GM03348 (cell line): ENCODE measurements at regions not wholly inside any gene's neighbourhood (a gene's known extent, or its start where the extent isn't known, plus 50 kb on each side); places are given as distances from the start of the nearest gene placed in this dataset.
"Not testable (repeated sequence)": the region's sequence is repeated elsewhere in the genome, so short reads cannot be mapped to it uniquely, and the experiment has no call there.

ENCODE experiments used
- DNase-seq: peaks from one replicate; pipeline ENCODE4 v3.0.0; 2012; ENCODE audit warnings: low spot score

DNA sequence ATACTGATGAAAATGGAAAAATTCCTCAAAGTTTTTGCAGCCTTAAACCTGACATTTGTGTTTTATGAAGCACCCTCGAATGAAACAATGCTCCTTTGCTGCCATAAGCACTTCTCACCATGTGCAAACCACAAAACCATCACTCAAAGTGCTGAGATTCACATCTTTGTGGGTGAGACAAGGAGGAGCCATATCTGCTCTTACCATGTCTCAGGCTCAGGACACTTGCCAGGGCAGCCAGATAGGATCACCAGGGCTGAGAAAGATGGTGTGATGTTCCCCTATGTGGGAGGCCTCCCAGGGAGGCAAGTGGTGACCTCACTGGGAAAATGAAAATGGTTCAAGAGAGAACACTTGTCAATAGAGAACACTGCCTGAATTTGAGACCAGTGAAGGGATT, 120.4 kb downstream of the CCDC34 start:
- DNase-seq: peak; percentile 70

DNA sequence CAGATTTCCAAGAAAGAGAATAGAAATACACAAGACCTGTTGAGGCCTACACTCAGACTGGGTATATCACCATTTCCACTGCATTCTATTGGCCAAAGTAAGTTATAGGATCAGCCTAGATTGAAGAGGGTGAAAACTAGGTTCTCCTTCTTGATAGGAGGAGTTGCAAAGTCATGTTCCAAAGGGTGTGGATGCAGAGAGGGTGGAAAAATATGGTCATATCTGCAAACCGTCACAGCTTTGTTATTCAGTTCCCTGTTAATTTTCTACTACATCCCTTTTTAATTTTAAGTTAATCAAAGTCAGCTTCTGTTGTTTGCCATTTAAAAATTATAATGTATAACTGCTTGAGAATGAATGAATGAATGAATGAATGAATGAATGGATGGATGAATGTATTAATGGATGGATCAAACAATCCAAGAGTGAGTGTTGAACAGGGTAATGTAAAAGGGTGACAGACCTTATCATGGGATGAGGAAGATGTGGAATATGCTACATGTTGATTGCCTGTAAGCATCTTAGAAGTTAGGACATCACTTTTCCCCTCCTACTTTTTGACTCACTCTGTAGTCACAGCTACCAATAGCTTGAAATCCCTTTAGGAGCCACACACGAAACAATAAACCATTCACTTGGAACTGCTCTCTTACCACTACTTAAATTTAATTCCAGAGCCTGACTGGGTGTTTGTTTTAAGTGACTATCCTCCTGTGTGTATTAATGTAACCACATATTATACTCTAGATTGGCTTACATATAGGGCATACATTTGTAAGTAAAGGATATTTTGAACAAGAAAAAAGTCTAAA, 121.5 kb downstream of the CCDC34 start:
- DNase-seq: peak; percentile 65

DNA sequence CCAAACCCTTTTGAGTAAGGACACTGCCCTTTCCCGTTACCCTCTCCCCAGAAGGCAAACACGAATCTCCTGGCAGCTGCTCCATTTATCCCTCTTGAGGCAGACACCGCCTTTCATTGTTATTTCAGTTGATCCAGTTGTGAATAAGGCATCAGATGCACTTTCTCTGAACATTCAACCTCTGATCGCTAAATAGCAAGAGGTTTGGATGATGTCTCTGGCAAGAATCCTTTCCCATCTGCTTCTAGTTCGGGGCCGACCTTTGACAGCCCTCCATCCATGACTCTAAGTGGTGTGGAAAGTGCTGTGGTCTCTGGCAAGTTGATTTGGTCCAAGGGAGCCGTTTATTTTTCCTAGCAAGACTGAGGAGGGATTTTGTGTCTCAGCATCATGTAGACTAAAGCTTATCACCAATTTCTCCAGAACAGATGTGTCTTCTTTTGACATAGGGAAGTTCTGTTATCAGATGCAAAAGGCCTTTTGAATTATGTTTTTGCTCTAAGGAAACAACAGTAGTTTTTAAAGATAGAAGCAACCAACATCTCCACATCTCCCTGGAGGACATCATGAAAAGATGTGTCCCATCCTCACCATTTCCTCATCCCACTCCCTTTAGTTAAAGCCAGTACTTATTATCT, 123.6 kb downstream of the CCDC34 start:
- DNase-seq: peak; percentile 37

DNA sequence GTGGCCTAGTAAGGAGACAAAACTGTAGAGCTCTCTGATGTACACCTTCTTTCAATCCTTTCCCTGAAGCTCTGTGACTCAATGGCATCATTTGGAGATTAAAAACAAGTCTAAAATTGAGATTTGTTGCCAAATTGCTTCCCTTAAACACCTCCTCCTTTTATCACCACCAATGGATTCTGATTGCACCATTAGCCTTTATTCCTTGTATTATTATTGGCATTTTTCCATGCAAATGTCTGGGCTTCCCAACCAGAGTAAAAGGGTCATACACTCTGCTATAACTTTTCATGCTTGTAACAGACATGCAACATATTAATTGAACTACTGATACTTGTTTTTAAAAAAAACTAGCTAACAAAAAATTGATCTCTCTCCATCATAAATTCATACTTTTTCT, 124.2 kb downstream of the CCDC34 start:
- DNase-seq: no peak

DNA sequence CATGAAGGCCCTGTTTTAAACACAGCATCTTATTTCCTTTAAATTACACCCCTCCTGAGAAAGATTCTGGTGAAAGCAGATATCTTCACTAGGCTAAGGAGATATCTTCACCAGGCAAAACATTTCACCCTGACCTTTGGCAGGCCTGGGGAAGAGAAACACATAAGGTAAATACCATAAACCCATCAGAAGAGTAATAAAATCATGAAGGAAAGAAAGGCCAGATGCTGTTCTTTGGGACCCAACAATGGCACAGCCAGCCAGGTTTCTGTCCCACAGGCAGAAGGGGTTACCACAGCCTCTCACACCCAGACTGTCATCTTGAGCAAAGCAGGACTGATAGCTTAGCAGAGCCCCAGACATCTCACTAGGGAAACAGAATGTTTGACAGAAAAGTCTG, 125.4 kb downstream of the CCDC34 start:
- DNase-seq: no peak

DNA sequence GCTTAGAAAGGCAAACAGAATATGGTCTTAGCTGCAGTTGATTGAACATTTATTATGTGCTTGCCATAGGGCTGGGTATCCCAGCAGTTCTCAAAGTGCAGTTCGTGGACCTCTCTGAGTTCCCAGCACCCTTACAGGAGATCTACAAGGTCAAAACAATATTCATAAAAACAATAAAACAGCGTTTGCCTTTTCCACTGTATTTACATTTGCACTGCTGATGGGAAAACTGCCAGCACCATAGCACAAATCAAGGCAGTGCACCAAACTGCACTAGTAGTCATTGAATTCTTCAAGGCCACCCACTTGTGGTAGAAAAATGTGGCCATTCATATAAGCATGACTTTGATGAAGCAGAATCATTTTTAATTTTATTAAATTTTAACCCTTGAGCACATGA, 128.1 kb downstream of the CCDC34 start:
- DNase-seq: no peak

DNA sequence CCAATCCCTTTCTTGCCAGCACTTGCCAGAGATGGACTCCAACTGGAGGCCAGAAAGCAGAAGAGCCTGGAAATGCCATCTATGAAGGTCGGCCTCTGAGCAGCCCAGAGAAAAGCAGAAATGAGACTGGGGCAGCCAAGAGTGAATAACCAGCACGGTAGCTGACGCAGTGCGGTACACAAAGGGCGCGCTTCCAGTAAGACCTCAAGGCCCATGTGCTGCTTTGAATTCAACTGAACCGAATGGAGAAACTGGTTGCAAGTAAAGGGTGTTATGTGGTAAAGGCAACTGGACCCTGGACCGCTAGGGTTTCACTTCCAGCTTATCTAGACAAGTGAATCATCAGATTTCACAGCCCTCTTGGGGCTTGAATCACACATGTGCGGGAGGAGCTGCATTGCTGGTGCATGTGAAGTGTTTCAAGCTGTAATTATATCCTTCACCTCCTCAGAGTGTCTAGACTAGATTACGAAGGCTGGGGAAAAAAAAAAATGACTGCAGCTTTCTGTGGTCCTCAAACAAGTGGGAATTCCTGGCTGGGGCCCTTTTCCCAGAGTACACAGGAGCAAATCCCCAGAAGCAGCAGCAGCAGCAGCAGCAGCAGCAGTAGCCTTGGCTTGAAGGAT, 128.9 kb downstream of the CCDC34 start:
- peak; percentile 88 for DNase-seq

DNA sequence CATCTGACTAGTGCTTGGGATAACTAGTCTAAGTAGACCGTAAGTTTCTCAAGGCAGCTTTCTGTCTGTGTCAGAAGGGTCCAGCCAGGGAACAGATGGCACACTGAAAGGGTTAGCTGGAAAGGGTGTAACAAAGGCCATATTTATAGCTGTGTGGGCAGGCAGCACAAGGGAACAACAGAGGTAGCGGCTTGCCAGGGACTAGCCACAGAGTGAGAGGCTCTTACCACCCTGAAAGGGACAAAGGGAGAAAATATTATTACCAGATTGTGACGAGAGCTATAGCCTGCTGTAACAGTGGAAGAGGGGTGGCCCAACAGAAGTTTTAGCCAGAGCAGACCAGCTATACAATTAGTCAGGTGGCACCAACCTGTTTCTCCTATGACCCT, 129.4 kb downstream of the CCDC34 start:
- peak; percentile 21 for DNase-seq

DNA sequence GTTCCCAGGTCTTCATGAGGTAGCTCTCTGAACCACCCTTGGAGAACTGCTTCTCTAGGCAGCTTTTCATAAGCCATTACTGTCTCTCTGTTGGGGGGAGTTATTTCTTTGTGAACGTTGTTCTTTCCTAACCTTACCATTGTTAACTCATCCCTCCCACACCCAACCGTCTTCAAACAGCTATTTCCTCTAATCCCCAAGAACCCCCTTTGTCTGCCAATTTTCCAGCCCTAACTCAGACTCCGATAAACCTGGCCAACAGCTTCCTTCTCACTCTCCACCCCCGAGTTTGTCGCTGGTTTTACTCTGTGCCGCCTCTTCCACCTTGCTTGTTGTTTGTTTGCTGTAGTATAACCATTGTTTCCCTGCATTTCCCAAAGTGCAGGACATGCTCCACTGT, 131.5 kb downstream of the CCDC34 start:
- no peak for DNase-seq

DNA sequence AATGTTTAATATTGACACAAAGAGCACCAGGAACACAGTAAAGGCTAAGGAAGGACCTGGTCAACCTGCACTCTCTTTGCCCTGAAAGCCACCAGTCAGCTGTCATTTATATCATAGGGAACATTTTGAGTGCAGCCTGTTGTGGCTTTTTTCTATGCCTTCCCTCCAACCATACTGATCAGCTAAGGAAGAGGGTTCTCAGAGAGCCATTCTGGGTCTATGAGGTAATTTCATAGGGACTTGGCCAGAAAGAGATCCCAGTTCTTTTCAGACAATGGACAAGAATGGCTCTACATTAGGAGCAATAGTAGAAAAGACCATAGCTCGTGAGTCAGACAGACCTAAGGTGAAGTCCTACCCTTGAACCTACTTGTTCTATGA, 132.8 kb downstream of the CCDC34 start:
- DNase-seq: no peak

DNA sequence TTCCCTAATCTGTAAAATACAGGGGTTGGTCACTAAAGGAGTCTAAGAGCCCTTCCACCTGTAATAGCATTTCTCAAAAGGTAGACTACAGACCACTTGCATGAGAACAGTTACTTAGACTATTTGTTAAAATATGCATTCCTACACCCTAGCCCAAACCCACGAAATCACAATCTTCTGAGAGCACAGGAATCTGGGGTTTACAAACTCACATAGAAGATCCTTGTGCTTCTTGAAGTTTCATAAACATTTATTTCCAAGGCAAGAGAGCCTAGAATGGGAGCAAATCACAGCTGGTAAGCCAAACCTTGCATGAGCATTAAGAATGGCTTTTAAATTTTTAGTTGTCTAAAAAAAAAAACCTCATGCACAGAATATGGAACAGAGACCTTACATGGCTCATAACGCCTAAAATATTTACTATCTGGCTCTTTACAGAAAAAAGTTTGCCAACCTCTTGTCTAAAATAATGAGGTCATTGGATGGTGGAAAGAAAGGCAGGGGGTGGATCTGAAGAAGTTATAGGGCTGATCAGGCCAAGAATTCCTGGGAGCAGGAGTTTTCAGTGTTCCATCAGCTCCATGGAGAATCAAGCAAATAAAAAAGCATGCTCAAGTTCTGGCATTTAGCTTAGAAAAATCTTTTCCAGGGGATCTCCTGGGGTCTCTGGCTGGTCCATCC, 133.4 kb downstream of the CCDC34 start:
- peak; percentile 46 for DNase-seq

DNA sequence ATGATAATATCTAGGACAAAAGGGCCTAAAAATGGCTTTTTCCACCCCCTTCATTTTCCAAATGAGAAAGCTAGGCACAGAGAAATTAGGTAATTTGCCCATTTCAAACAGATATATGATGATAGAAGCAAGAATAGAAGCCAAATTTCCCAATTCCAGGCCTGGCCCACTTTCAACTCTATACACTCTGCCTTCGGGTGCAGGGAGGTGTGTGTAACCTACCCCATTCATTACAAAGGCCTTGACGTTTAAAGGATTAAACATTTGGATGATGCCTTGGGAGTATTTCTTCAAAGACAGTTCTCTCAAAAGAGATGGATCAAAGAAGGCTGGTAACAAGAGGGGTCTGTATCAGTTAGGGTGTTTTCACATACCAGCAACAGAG, 134.1 kb downstream of the CCDC34 start:
- DNase-seq: no peak

DNA sequence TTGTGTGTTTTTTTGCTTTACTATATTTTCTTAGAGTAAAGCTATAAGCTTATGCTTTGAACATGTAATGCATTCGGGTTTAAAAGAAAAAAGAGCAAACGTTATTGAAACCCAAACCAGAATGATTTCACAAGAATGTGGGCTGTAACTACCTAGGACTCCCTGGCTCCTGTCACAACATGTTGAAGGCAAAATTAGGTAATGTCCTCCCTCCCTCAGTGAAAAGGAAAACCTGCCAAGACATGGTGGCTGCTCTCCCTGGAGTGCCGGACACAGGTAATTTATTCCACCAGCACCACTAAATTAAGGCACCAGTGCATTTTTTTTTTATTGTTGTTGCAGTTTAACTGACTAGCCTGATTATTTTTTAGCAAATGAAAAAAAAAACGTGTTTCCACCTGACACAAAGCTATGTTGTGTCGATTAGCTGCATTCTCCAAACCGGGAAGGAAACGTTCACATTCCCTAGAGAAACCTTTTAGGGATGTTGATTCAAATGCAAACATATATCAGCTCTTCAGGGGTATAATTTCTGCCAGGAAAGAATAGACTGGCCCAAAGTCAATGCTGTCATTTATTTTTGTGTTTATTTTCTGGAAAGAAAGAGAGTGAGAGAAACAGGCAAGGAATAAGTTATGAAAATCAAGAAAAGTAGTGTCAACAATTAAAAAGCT, 134.6 kb downstream of the CCDC34 start:
- DNase-seq: no peak

DNA sequence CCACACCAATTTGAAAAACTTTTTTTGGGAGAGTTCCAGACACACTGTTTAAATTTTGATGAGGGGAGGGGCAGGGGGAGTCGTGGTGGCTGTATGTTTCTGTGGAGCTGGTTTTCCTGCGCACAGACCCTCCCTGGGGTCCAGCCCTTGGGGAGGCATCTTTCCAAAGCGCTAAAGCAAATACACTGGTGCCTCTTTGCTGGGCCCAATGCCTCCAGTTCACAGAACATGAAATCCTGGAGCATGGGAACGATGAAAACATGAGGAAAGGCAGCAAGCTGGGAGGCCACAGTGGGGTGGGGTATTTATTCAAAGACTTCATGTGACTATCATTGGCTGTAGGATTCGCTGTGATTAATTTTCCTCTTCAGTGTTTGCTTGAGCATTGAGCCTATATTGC, 135.3 kb downstream of the CCDC34 start:
- no peak for DNase-seq

DNA sequence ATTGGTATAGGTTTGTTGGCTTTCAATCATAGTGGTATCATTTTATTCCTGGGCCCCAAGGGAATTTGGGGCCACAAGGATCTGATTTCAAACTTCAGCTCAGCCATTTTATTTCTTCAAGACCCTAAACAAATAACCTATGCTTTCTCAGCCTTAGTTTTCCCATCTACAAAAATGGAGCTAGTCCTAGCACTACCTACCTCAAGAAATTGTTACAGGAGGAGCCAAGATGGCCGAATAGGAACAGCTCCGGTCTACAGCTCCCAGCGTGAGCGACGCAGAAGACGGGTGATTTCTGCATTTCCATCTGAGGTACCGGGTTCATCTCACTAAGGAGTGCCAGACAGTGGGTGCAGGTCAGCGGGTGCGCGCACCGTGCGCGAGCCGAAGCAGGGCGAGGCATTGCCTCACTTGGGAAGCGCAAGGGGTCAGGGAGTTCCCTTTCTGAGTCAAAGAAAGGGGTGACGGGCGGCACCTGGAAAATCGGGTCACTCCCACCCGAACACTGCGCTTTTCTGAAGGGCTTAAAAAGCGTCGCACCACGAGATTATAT, 143.5 kb downstream of the CCDC34 start:
- not testable (repeated sequence) for DNase-seq

DNA sequence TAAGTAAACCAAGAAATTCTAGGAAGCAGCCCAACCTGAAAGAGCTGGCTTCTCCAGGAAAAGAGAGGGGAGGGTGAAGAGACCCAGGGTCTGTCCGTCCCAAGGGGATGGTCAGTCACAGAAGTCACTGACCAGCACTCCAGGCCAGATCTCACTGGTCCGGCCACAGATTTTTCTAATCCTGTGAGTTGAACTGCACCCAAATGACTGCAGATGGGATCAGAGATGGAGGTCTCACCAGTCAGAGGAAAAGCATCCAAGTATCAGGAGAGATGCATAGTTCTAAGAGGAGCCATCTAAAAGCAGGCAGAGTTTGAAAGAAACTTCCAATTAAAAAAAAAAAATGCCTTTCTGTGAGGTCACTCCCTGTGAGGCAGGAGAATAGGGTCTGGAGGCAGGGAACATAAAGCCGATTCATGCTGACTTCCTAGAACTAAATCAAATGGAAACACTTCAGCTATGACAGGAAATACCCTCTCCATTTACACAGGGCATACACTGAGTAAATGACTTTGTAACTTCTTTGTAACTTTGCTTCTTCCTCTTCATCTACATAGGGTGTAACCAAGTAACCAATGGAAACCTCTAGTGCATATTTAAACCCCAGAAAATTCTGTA, 144.5 kb downstream of the CCDC34 start:
- DNase-seq: peak; percentile 83

DNA sequence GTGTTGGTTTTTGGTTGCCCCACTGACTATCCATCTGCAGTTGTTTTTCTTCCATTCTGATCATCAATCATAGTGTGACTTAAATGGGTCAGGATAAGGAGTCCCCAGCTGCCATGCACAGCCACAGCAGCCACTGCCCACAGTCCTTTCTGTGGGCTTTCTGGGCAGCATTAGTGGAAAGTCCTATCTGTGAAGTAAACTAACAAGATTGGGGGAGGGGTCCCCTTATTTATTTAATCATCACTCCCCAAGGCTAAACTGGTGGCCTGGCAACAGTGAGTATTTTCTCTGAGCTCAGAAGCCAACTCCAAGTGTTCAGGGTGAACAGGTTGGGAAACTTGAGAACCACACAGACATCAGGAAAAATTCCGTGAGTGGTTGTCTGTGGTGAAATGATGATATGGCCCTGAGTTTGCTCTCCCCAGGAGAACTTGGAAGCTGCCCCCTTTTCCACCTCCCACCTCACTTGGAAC, 145.0 kb downstream of the CCDC34 start:
- peak; percentile 70 for DNase-seq

DNA sequence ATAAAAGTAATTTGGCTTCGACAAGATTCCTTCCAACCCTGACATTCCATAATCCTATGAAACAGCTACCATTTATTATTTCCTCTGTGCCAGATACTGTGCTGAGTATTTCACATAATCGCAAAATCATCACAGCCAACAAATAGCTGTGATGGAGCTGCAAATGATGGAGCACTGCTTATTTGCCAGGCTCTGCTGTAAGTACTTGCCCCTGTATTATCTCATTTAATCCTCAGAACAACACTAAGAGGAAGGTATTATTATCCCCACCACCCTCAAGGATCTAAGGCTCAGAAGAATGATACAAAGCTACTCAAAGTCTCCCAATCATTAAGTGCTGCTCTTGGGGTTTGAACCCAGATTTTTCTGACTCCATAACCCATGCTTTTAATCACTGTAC, 145.5 kb downstream of the CCDC34 start:
- no peak for DNase-seq

DNA sequence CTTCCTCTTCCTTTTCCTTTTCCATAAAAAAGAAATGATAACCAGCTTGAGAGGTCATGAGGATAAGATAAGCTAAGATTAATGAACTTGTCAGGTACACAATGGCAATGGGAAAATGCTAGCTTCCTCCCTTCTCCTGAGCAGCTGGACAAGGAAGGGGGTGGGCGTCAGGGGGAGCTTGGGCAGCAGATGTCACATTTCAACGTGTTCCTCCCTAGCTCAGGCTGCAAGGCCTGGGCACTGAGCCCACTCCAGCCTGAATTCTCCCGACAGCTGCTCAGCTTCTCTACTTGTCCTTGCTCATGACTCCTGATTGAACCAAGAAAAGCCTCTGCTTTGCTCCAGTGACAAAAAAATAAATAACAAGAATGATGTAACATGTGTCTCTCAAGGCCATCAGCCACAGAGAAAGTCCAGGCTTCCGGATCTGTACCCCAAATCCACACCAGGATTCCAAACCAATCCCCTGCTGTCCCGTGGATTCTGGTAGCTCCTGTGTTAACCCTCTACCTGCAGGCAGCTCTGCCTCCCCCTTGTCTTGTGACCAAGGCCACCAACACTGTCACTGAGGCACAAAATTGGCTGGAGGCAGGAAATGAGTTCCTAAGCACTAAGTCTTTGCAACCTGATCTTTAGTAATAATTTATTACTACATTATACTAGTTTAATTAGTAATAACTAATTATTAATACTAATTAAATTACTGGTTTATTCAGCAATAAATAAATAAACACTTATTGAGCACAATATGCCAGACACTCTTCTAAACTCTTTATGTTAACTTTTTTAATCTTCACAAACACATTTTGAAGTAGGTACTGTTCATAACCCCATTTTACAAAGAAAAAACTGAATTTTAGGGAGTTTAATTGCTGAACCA, 146.5 kb downstream of the CCDC34 start:
- DNase-seq: peak; percentile 30
